ELR (cell line): ENCODE measurements at regions not wholly inside any gene's neighbourhood (a gene's known extent, or its start where the extent isn't known, plus 50 kb on each side); places are given as distances from the start of the nearest gene placed in this dataset.
A peak's percentile ranks its signal among the peaks of the same experiment; 100 is the strongest.

ENCODE experiments used
- DNase-seq: peaks from one replicate; pipeline ENCODE4 v3.0.0-alpha.2; 2015; ENCODE audit warnings: low read depth

GRCh38 chr5:4941957-4942830 lies 197.9 kb upstream of the ADAMTS16 start:
- DNase-seq, result no peak

GRCh38 chr5:4942831-4943178 lies 197.3 kb upstream of the ADAMTS16 start:
- no peak for DNase-seq

- no peak for DNase-seq
These were observed 194.8 kb upstream of the ADAMTS16 start for GRCh38 chr5:4945296-4945695.

GRCh38 chr5:4947106-4947505 lies 193.0 kb upstream of the ADAMTS16 start:
- DNase-seq, result no peak

GRCh38 chr5:4947893-4948536 lies 192.1 kb upstream of the ADAMTS16 start:
- DNase-seq, result no peak

- DNase-seq, result no peak
These were observed 191.0 kb upstream of the ADAMTS16 start for GRCh38 chr5:4949108-4949507.

GRCh38 chr5:4953576-4953975 lies 186.6 kb upstream of the ADAMTS16 start:
- DNase-seq, result no peak

- no peak for DNase-seq
These were observed 186.1 kb upstream of the ADAMTS16 start for GRCh38 chr5:4954048-4954447.

GRCh38 chr5:4963265-4963664 lies 176.9 kb upstream of the ADAMTS16 start:
- no peak for DNase-seq

- no peak for DNase-seq
These were observed 170.8 kb upstream of the ADAMTS16 start for GRCh38 chr5:4969351-4969750.

- no peak for DNase-seq
These were observed 170.0 kb upstream of the ADAMTS16 start for GRCh38 chr5:4970171-4970570.

GRCh38 chr5:4976902-4977301 lies 163.2 kb upstream of the ADAMTS16 start:
- DNase-seq, result no peak

- DNase-seq, result no peak
These were observed 162.6 kb upstream of the ADAMTS16 start for GRCh38 chr5:4977416-4978110.

- no peak for DNase-seq
These were observed 159.9 kb upstream of the ADAMTS16 start for GRCh38 chr5:4980201-4980600.

- no peak for DNase-seq
These were observed 158.5 kb upstream of the ADAMTS16 start for GRCh38 chr5:4981608-4982007.

- no peak for DNase-seq
These were observed 156.4 kb upstream of the ADAMTS16 start for GRCh38 chr5:4983701-4984100.

GRCh38 chr5:4984461-4984860 lies 155.7 kb upstream of the ADAMTS16 start:
- DNase-seq, result no peak

GRCh38 chr5:4987431-4987830 lies 152.7 kb upstream of the ADAMTS16 start:
- no peak for DNase-seq

- DNase-seq, result no peak
These were observed 151.0 kb upstream of the ADAMTS16 start for GRCh38 chr5:4989118-4989517.

- DNase-seq, result no peak
These were observed 150.1 kb upstream of the ADAMTS16 start for GRCh38 chr5:4990017-4990416.

GRCh38 chr5:4990462-4990861 lies 149.7 kb upstream of the ADAMTS16 start:
- DNase-seq, result no peak

GRCh38 chr5:4991925-4992324 lies 148.2 kb upstream of the ADAMTS16 start:
- DNase-seq, result no peak

GRCh38 chr5:4995014-4995413 lies 145.1 kb upstream of the ADAMTS16 start:
- peak; percentile 51 for DNase-seq
